ENCODE measurements at regions not wholly inside any gene's neighbourhood (a gene's known extent, or its start where the extent isn't known, plus 50 kb on each side); places are given as distances from the start of the nearest gene placed in this dataset.

DNA sequence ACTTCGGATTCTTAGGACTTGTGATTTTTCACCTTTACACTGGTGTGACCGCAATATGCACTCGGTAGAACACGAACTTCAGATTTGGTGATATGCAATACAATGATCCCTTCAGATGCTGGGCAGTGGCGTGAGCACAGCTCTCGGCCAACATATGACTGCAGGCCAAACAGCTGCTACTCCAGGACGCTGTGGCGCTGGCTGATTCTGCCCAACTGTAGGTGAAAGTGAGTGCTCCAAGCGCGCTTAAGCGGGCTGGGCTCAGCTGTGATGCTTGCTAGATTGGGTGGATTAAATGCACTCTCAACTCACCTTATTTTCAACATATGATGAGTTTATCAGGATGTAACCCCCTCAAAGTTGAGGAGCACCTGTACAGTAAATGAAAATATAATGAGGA lies 137.6 kb upstream of the RET start:
- no peaks in the 10 kb centered on the region for H4K20me1 ChIP-seq (ENCODE audit: insufficient read depth, low read length)
- H3K4me1 ChIP-seq (ENCODE audit: insufficient read depth, low read length): no peaks in the 10 kb centered on the region
- no peak overlapping the region for H3K4me3 ChIP-seq (ENCODE audit: insufficient read depth, low read length)
- no peaks in the 10 kb centered on the region for H3K36me3 ChIP-seq (ENCODE audit: insufficient read depth, low read length)
- DNase-seq (ENCODE audit: insufficient read length, low spot score, missing footprints): peak; percentile 50
- no peak overlapping the region for H2AFZ ChIP-seq (ENCODE audit: low read length)
- H3K9me3 ChIP-seq (ENCODE audit: low read depth, low read length): no peaks in the 10 kb centered on the region
- no peak for TF ChIP-seq CTCF (IDR thresholded peaks at IDR 0.05; ENCODE audit: extremely low read depth, low read depth, low read length)
- no peak overlapping the region for H3K4me2 ChIP-seq (ENCODE audit: insufficient read depth, low read length)
- no peak overlapping the region for H3K27ac ChIP-seq (ENCODE audit: low read depth, low read length)
- no peaks in the 10 kb centered on the region for H3K27me3 ChIP-seq (ENCODE audit: insufficient read depth, low read length)
- no peaks in the 10 kb centered on the region for H3K79me2 ChIP-seq (ENCODE audit: insufficient read depth, low read length)

DNA sequence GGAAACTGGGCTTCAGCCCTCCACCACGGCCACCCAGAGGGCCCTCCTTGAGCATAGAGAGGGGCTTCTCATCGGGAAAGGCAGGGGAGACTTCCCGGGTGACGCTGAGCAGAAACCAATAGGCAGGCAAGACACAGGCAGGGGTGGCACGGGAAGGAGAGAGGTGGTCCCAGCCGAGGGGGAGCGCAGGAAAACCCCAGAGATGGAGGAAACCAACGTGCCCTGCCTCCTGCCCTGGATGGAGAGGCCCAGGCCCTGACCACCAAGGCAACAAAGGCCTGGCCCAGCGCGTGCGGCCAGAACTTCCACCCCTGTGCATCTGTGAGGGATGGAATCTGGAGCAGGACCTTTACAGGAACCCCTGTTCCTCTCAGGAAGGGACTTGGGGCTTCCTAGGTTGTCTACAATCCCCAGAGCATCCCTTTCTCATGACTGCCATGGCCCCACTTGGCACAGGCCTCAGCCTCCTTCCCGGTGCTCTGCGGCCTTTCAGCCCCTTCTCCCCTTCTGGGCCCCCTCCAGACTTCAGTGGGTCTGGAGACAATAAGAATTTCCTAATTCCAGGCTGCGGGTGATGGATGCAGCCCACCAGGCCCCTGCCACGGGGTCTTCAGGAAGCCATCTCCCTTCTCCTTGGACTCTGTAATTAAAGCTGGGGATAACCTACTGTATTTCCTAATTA lies 137.0 kb upstream of the RET start:
- H4K20me1 ChIP-seq (ENCODE audit: insufficient read depth, low read length): no peaks in the 10 kb centered on the region
- H3K9me3 ChIP-seq (ENCODE audit: low read depth, low read length): no peaks in the 10 kb centered on the region
- H3K79me2 ChIP-seq (ENCODE audit: insufficient read depth, low read length): no peaks in the 10 kb centered on the region
- H3K4me3 ChIP-seq (ENCODE audit: insufficient read depth, low read length): no peak overlapping the region
- DNase-seq (ENCODE audit: insufficient read length, low spot score, missing footprints): peak; percentile 61
- H3K36me3 ChIP-seq (ENCODE audit: insufficient read depth, low read length): no peaks in the 10 kb centered on the region
- no peaks in the 10 kb centered on the region for H3K27me3 ChIP-seq (ENCODE audit: insufficient read depth, low read length)
- no peak overlapping the region for H3K4me2 ChIP-seq (ENCODE audit: insufficient read depth, low read length)
- TF ChIP-seq CTCF (IDR thresholded peaks at IDR 0.05; ENCODE audit: extremely low read depth, low read depth, low read length): no peak
- H3K4me1 ChIP-seq (ENCODE audit: insufficient read depth, low read length): no peaks in the 10 kb centered on the region
- no peak overlapping the region for H2AFZ ChIP-seq (ENCODE audit: low read length)
- no peak overlapping the region for H3K27ac ChIP-seq (ENCODE audit: low read depth, low read length)

DNA sequence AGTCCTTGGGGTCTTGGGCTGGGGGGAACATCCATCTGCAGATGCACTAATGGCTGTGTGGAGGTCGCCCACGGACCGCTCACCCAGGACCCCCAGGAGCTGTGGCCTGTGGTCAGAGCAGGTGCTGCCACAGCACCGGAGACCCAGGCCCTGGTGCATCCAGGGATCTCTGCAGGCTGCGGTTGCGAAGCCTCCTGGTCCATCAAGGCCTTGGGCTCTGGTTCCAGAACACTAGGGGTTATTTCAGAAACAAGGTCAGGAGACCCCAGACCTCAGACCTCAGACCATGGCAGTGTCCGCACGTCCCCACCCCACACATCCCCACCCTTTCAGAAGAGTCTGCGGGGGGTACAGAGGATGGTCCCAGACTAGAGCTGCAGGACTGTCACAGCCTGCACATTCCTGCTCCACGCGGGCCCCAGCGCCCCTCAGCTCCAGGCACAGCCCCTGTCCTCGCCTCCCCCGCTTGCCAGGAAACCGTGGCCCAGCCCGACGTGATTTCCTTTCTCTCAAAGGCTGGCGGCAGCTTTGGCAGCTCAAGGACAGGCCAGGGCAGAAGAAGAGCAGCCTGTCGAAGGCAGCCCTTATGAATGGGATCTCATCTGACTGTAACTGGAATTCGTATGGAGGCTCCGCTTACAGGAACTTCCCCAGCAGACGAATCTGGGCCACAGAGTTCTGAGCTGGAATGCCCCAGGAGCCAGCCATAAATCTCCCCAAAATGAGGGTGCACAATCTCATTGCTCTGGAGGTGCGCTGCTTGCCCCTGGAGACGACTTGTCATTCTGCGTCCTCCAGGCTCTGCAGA lies 136.2 kb upstream of the RET start:
- H2AFZ ChIP-seq (ENCODE audit: low read length): no peak overlapping the region
- TF ChIP-seq CTCF (IDR thresholded peaks at IDR 0.05; ENCODE audit: extremely low read depth, low read depth, low read length): no peak
- no peak overlapping the region for H3K4me3 ChIP-seq (ENCODE audit: insufficient read depth, low read length)
- H3K36me3 ChIP-seq (ENCODE audit: insufficient read depth, low read length): no peaks in the 10 kb centered on the region
- no peaks in the 10 kb centered on the region for H3K27me3 ChIP-seq (ENCODE audit: insufficient read depth, low read length)
- no peaks in the 10 kb centered on the region for H4K20me1 ChIP-seq (ENCODE audit: insufficient read depth, low read length)
- H3K4me1 ChIP-seq (ENCODE audit: insufficient read depth, low read length): no peaks in the 10 kb centered on the region
- H3K79me2 ChIP-seq (ENCODE audit: insufficient read depth, low read length): no peaks in the 10 kb centered on the region
- H3K27ac ChIP-seq (ENCODE audit: low read depth, low read length): no peak overlapping the region
- no peaks in the 10 kb centered on the region for H3K9me3 ChIP-seq (ENCODE audit: low read depth, low read length)
- no peak overlapping the region for H3K4me2 ChIP-seq (ENCODE audit: insufficient read depth, low read length)
- DNase-seq (ENCODE audit: insufficient read length, low spot score, missing footprints): peak; percentile 46

DNA sequence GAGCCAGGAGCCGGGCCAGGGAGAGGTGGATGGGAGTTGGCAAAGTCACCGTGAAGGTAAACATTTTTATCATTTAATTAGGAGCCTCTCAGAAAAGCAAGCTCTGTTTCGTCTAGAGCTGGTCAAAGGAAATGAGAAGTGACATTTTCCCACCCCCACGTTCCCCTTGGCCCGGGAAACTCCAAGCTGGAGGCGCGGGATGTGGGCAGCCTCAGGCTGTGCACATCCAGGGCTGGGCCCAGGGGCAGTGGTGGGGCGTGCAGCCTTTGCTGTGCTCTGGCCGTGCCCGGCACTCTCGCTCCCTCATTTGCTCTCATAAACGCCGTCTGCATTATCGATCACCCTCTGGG lies 135.6 kb upstream of the RET start:
- Histone ChIP-seq H2AFZ (ENCODE audit: low read length) (no peak overlapping the region), H3K9me3 (ENCODE audit: low read depth, low read length) (no peaks in the 10 kb centered on the region), H3K4me1 (ENCODE audit: insufficient read depth, low read length) (no peaks in the 10 kb centered on the region), H3K27me3 (ENCODE audit: insufficient read depth, low read length) (no peaks in the 10 kb centered on the region), H3K4me2 (ENCODE audit: insufficient read depth, low read length) (no peak overlapping the region), H3K4me3 (ENCODE audit: insufficient read depth, low read length) (no peak overlapping the region), H4K20me1 (ENCODE audit: insufficient read depth, low read length) (no peaks in the 10 kb centered on the region), H3K79me2 (ENCODE audit: insufficient read depth, low read length) (no peaks in the 10 kb centered on the region), H3K27ac (ENCODE audit: low read depth, low read length) (no peak overlapping the region), H3K36me3 (ENCODE audit: insufficient read depth, low read length) (no peaks in the 10 kb centered on the region)
- no peak for DNase-seq (ENCODE audit: insufficient read length, low spot score, missing footprints)
- no peak for TF ChIP-seq CTCF (IDR thresholded peaks at IDR 0.05; ENCODE audit: extremely low read depth, low read depth, low read length)
